IgD-negative memory B cell (primary cell): ENCODE measurements at regions not wholly inside any gene's neighbourhood (a gene's known extent, or its start where the extent isn't known, plus 50 kb on each side); places are given as distances from the start of the nearest gene placed in this dataset.
A peak's percentile ranks its signal among the peaks of the same experiment; 100 is the strongest.
"Not testable (repeated sequence)": the region's sequence is repeated elsewhere in the genome, so short reads cannot be mapped to it uniquely, and the experiment has no call there.

Source experiments
- H3K27ac Mint-ChIP-seq, 3 donors: one replicate each; pipeline ENCODE4 v1.8.0; 2020 to 2022; ENCODE audit warnings: mild to moderate bottlenecking in 3 of 3, mixed read lengths in 3 of 3, moderate library complexity in 1 of 3
- H3K27me3 Mint-ChIP-seq: one replicate; pipeline ENCODE4 v1.8.0; 2021; ENCODE audit warnings: mixed read lengths
- H3K36me3 Mint-ChIP-seq: one replicate; pipeline ENCODE4 v1.8.0; 2020; ENCODE audit warnings: mild to moderate bottlenecking, mixed read lengths
- H3K4me1 Mint-ChIP-seq, 3 donors: one replicate each; pipeline ENCODE4 v1.8.0; 2020 to 2022; ENCODE audit warnings: mixed read lengths in 3 of 3, mild to moderate bottlenecking in 1 of 3
- H3K4me3 Mint-ChIP-seq, 4 donors: one replicate each; pipeline ENCODE4 v1.8.0; 2020 to 2022; ENCODE audit warnings: mild to moderate bottlenecking in 4 of 4, mixed read lengths in 4 of 4, moderate library complexity in 3 of 4
- H3K9me3 Mint-ChIP-seq, 3 donors: one replicate each; pipeline ENCODE4 v1.8.0; 2020 to 2021; ENCODE audit warnings: mixed read lengths in 3 of 3, mild to moderate bottlenecking in 1 of 3

DNA sequence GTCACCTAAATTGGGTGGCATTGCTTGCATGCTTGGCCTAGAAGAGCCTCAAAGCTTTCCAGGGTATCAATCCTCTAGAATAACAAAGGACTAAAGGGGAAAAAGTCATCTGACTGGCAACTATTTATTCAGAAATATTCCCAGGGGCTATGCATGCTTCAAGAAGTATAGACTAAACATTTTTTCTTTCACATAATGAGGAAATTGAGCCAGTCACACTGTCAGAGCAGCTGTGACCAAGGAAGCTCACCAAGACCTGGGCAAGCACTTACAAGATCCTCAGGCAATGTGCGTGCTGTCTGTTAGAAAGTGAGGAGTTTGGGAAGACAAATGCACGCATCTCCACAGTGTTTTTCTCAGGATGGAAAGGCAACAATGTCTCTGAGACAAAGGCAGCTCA, 747.2 kb downstream of the DIAPH3 start:
- Mint-ChIP-seq H3K9me3 (peaks cover 0 to 12% (median 0%) of the 10 kb centered on the region in 3 donors), H3K36me3 (no peaks in the 10 kb centered on the region), H3K4me1 (no peaks in the 10 kb centered on the region), H3K27ac (no peak overlapping the region), H3K27me3 (no peaks in the 10 kb centered on the region), H3K4me3 (no peak overlapping the region)

DNA sequence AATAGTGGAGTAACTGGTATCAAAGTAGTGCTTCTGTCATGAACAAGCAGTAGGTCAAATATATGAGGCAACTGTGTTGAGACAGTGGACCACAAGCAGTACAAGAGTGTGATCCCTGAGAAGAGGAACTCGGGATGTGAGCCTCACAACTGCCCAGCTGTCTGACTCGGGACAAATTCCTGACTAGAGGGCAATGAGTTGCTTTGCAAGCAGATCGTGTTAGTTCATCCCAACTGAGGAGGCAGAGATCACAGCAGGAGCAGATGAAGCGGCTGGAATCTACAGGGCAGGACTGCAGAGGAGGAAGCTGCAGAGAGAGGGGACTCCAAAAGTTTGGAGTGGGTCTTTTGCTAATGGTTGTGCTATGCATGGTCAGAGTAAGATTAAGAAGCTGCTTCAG, 741.1 kb downstream of the DIAPH3 start:
- Mint-ChIP-seq H3K4me1 (no peaks in the 10 kb centered on the region), H3K9me3 (peaks cover 2 to 7% (median 4%) of the 10 kb centered on the region in 3 donors), H3K4me3 (no peak overlapping the region), H3K27ac (peak overlapping the region in 1 of 3 donors; percentile 15), H3K36me3 (no peaks in the 10 kb centered on the region), H3K27me3 (peaks cover 1% of the 10 kb centered on the region)

DNA sequence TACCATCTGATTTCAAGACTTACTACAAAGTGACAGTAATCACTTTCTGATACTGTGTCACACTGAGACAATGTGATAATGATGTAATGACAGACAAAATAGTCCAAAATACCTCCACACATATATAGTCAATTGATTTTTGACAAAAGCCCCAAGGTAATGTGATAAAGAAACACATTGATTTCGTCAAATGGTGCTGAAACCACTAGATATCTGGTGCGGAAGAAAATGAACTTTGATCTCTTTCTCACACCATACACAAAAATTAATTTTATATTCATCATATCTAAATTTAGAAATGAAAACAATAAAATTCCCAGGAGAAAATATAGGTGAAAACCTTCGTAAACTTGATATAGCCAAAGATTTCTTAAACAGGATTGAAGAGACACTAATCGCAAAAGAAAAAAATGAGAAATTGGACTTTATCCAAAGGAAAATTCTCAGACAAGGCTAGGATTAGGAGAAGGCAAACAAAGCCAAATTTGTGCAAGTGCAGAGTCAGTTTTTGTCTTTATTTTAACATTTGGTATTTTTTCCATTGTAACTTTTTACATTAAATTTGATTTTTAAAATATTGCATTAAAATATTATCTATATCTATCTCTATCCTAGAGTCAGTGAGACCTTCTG, 739.9 kb downstream of the DIAPH3 start:
- Mint-ChIP-seq H3K27me3 (peaks cover 1% of the 10 kb centered on the region), H3K4me3 (no peak overlapping the region), H3K27ac (no peak overlapping the region), H3K36me3 (no peaks in the 10 kb centered on the region), H3K9me3 (peaks cover 2 to 8% (median 4%) of the 10 kb centered on the region in 3 donors), H3K4me1 (no peaks in the 10 kb centered on the region)

DNA sequence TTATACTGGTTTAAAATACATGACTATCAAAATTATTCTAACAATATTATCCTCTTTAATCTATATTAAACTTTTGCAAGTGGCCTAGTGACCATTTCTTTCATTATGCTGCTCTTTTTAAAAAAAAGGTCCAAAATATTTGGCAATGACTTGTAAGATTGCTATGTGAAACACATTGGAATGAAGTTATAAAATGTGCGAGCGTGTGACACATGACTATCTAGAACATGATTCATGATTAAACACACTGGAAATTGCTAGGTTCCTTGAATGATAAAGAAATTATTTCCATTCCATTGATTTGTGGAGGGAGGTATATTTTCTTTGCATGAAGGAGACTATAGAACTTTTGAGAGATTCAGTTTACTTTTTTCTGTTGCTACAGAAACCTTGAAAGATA, 739.1 kb downstream of the DIAPH3 start:
- H3K4me1 Mint-ChIP-seq, result no peaks in the 10 kb centered on the region
- no peak overlapping the region for H3K4me3 Mint-ChIP-seq
- no peaks in the 10 kb centered on the region for H3K36me3 Mint-ChIP-seq
- H3K27me3 Mint-ChIP-seq, result peaks cover 1% of the 10 kb centered on the region
- H3K9me3 Mint-ChIP-seq, result peaks cover 2 to 10% (median 4%) of the 10 kb centered on the region in 3 donors
- H3K27ac Mint-ChIP-seq, result no peak overlapping the region

DNA sequence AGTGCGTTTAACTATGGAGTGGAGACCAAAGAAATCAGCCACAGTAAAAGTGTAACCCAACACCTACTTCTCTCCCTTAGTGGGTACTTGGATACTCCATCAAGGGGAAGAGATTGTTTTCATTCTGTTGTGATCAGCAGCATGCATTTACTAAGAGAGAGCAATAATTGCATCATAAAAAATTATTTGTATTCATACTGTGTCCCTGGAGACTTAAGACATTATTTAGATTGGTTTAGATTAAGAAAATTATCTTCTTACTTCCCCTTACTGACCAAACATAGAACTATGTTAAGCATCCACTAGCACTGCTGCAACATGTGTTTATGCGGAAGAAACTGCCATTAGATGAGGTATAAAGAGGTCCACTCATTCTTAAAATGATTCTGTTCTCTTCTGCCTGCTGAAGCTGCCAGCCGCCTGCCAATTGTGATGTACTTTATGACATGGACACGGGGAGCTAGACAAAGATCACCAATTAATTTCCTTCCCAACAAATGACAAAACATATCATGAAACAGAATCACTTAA, 738.5 kb downstream of the DIAPH3 start:
- H3K27ac Mint-ChIP-seq, result no peak overlapping the region
- H3K4me3 Mint-ChIP-seq, result no peak overlapping the region
- H3K27me3 Mint-ChIP-seq, result peaks cover 1% of the 10 kb centered on the region
- peaks cover 2 to 10% (median 4%) of the 10 kb centered on the region in 3 donors for H3K9me3 Mint-ChIP-seq
- H3K4me1 Mint-ChIP-seq, result no peaks in the 10 kb centered on the region
- no peaks in the 10 kb centered on the region for H3K36me3 Mint-ChIP-seq

DNA sequence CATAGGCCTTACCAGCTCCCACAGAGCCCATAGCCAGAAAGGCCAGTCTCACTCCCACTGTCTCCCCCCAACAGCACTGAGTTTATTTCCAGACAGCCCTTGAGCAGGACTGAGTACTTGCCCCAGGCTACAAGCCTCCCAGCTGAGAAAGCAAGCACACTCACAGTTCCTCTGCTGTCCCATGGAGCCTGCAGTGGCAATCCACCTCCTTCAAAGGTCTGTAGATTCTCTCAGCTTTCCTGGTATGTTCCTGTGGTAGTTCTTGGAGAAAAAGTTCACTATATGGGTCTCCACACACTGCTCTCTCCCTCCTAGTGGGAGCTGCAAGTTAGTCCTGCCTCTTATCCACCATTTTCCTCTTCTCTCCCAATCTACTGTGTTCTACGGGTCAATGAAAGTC, 728.7 kb downstream of the DIAPH3 start:
- peaks cover 10 to 34% (median 10%) of the 10 kb centered on the region in 3 donors for H3K9me3 Mint-ChIP-seq
- H3K36me3 Mint-ChIP-seq, result peaks cover 5% of the 10 kb centered on the region
- peaks cover 1% of the 10 kb centered on the region for H3K27me3 Mint-ChIP-seq
- no peak overlapping the region for H3K27ac Mint-ChIP-seq
- H3K4me1 Mint-ChIP-seq, result no peaks in the 10 kb centered on the region
- H3K4me3 Mint-ChIP-seq, result no peak overlapping the region

DNA sequence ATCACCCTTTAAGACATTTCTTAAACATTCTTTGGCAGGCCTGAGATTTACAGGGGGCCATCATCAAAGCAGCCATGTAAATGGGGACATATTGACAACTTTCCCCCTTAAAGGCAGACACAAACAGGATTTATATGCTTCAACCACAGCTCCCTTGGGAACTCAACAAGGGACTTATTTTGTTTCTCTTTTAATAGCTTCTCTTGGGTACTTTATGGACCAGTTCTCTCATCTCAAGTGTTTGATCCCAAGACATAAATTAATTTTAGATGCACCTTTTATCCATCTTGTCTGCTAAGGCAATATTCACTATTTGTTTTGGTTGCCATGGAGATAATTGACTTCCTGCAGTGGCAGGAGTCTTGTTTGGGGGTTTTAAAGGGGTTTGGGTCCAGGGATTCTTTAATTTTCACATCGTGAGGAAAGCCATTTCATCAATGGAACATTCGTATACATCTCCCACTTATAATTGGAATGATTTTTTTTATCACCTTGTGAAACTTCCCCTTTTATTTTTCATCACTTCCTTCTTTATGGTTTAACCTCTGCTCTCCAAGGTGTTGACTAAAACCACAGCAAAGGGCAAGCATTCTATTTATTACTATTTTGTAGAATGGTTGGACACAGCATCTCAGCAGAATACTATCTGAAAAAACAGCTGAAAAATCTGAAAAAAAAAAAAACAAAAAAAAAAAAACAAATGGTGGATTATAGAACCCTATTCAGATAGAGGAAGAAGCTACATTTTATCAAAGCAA, 726.0 kb downstream of the DIAPH3 start:
- peaks cover 1% of the 10 kb centered on the region for H3K27me3 Mint-ChIP-seq
- peaks cover 4% of the 10 kb centered on the region for H3K36me3 Mint-ChIP-seq
- no peak overlapping the region for H3K27ac Mint-ChIP-seq
- no peaks in the 10 kb centered on the region for H3K4me1 Mint-ChIP-seq
- H3K4me3 Mint-ChIP-seq, result no peak overlapping the region
- peaks cover 10 to 30% (median 10%) of the 10 kb centered on the region in 3 donors for H3K9me3 Mint-ChIP-seq

DNA sequence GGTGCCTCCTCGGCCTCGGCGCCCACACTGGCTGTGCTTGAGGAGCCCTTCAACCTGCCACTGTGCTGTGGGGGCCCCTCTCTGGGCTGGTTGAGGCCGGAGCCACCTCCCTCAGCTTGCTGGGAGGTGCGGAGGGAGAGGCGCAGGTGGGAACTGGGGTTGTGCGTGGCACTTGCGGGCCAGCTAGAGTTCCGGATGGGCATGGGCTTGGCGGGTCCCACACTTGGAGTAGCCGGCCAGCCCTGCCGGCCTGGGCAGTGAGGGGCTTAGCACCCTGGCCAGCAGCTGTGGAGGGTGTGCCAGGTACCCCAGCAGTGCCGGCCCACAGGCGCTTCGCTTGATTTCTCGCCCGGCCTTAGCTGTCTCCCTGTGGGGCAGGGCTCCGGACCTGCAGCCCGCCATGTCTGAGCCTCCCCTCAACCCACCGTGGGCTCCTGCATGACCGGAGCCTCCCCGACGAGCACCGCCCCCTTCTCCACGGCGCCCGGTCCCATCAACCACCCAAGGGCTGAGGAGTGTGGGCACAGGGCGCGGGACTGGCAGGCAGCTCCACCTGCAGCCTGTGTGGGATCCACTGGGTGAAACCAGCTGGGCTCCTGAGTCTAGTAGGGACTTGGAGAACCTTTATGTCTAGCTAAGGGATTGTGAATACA, 723.8 kb downstream of the DIAPH3 start:
- H3K27me3 Mint-ChIP-seq, result peaks cover 1% of the 10 kb centered on the region
- H3K4me3 Mint-ChIP-seq, result no peak overlapping the region
- no peak overlapping the region for H3K27ac Mint-ChIP-seq
- no peaks in the 10 kb centered on the region for H3K36me3 Mint-ChIP-seq
- peaks cover 4 to 12% (median 4%) of the 10 kb centered on the region in 3 donors for H3K9me3 Mint-ChIP-seq
- H3K4me1 Mint-ChIP-seq, result no peaks in the 10 kb centered on the region

DNA sequence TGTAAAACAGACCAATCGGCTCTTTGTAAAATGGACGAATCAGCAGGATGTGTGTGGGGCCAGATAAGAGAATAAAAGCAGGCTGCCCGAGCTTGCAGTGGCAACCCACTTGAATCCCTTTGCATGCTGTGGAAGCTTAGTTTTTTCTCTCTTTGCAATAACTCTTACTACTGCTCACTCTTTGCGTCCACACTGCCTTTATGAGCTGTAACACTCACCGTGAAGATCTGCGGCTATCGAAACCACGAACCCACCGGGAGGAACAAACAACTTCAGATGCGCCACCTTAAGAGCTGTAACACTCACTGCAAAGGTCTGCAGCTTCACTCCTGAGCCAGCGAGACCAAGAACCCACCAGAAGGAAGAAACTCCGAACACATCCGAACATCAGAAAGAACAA, 722.7 kb downstream of the DIAPH3 start:
- not testable (repeated sequence) for H3K27me3 Mint-ChIP-seq, H3K4me3 Mint-ChIP-seq, H3K27ac Mint-ChIP-seq

DNA sequence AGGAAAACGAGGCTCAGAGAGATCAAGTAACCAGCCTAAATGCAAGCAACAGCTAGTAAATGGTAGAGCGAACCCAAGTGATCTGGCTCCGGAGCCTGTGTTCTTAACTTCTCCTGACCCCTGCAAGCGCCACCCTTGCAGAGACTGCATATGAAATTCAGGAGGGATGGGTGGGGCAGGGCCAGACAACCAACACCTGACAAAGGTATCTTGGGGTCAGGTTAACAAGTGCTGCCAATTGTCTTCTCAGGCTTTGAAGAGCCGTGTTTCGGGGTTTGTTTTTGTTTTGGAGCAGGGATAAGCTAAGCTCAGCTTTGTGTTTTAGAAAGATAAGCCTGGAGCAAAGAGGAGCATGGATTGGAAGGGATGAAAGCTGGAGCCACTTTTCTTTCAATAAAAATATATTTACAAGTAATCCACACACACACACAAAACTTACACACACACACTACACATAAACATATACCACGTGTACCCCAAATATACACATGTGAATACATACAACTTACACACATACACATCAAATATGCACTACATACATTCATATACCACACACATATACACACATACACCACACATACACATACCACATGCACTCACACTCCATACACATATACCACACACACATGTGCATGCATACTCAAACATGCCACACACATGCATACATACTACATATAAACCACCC, 722.0 kb downstream of the DIAPH3 start:
- Mint-ChIP-seq H3K4me3 (no peak overlapping the region), H3K9me3 (peaks cover under 1 to 4% (median 2%) of the 10 kb centered on the region in 3 donors), H3K27ac (no peak overlapping the region), H3K36me3 (no peaks in the 10 kb centered on the region), H3K27me3 (no peaks in the 10 kb centered on the region), H3K4me1 (no peaks in the 10 kb centered on the region)

More for the DNA sequence above, 722.7 kb downstream of the DIAPH3 start:
- not testable (repeated sequence) for H3K36me3 Mint-ChIP-seq, H3K9me3 Mint-ChIP-seq, H3K4me1 Mint-ChIP-seq

DNA sequence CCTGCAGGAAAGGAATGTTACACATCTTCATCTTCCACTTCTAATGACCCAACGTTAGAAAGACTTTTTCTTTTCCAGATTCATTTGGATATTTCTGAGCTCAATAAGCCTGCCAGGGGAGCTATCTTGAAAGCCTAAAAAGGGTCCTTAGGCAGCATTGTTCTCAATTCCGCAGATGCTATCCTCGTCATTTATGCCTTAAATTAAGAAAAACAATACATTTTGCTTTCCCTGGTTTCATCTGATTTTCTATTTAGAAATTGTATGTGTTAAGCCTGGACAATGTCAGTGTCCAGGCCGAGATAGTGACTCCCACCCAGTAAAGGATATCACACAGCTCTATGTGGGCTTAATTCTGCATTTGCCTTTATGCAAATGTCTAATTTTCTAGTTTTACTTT, 721.3 kb downstream of the DIAPH3 start:
- Mint-ChIP-seq H3K36me3 (no peaks in the 10 kb centered on the region), H3K4me3 (no peak overlapping the region), H3K27me3 (no peaks in the 10 kb centered on the region), H3K27ac (no peak overlapping the region), H3K4me1 (no peaks in the 10 kb centered on the region), H3K9me3 (peaks cover 0 to 4% (median 2%) of the 10 kb centered on the region in 3 donors)

DNA sequence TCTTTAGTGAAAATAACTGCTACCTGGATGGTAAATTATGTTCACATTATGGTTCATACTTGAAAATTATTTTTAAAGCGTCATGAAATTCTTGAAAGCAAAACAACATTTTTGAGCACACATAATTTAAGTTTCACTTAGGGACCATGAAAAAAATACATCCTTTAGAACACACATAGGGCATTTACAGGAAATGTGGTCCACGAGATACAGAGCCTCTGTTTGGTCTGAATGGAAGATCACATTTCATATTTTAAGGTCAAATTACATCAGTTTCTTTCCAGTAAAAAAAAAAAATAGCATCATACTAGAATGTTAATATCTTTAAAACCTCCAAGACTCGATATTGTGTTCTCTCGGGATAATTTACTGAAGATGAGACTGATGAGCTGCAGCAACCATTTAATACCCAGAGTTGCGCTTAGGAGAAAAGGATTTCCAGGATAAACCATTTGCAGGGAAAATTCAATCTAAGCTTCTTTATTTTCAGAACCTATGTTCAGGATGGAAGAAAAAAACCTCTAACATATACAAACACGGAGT, 720.7 kb downstream of the DIAPH3 start:
- H3K27ac Mint-ChIP-seq, result no peak overlapping the region
- H3K27me3 Mint-ChIP-seq, result no peaks in the 10 kb centered on the region
- H3K36me3 Mint-ChIP-seq, result no peaks in the 10 kb centered on the region
- H3K4me3 Mint-ChIP-seq, result no peak overlapping the region
- H3K9me3 Mint-ChIP-seq, result peaks cover 0 to 2% (median under 1%) of the 10 kb centered on the region in 3 donors
- H3K4me1 Mint-ChIP-seq, result no peaks in the 10 kb centered on the region

DNA sequence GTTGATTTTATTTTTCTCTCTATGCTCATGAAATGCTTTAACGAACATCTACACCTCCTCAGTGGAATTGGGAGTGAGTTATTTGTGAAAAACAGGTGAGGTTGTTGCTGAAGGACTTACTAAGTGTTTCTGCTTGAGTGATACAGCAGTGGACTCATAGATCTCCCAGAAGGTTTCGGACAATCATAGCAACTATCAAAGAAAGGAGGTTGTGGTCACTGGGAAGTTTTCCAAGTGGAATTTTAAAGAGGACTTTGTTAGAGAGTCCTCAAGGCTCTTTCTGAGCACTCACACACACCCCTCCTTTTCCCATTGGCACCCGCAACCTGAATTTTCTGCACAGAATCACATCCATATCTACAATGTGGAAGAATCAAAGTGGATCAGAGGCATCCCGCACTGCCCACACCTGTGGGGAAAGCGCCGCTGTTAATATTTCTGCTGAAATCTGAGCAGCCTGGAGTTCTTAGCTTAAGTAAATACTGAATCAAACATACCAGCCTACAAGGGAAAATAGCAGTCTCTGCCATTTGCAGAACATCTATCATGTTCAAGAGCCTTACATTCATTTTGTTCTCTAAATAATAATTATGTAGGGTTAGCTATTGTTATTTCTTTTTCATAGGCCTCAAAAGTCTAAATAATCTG, 719.4 kb downstream of the DIAPH3 start:
- no peaks in the 10 kb centered on the region for H3K27me3 Mint-ChIP-seq
- H3K36me3 Mint-ChIP-seq, result no peaks in the 10 kb centered on the region
- no peak overlapping the region for H3K27ac Mint-ChIP-seq
- H3K4me1 Mint-ChIP-seq, result no peaks in the 10 kb centered on the region
- peak overlapping the region in 1 of 4 donors; percentile 26 for H3K4me3 Mint-ChIP-seq
- no peaks in the 10 kb centered on the region for H3K9me3 Mint-ChIP-seq

DNA sequence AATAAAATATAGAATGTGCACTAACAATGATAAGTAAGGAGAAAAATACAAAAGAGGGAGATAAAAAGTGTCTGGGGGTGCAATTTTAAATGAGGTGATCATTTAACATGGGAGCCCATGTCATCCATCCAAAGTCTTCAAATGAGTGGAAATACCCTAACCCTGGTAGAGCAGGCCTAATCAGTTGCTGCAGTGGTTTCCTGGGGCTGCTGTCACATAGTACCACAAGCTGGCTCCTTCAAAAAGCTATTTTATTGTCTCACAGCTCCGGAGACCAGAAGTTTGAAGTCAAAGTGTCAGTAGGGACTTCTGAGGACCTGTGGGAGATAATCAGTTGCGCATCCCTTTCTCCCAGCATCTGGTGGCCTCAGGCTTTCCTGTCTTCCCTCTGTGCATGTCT, 717.9 kb downstream of the DIAPH3 start:
- H3K36me3 Mint-ChIP-seq, result no peaks in the 10 kb centered on the region
- H3K4me1 Mint-ChIP-seq, result peaks cover 0 to 3% (median 0%) of the 10 kb centered on the region in 3 donors
- peaks cover 0 to 3% (median 0%) of the 10 kb centered on the region in 3 donors for H3K9me3 Mint-ChIP-seq
- no peak overlapping the region for H3K27ac Mint-ChIP-seq
- H3K4me3 Mint-ChIP-seq, result no peak overlapping the region
- H3K27me3 Mint-ChIP-seq, result no peaks in the 10 kb centered on the region
